HEK293 (cell line): ENCODE measurements at regions not wholly inside any gene's neighbourhood (a gene's known extent, or its start where the extent isn't known, plus 50 kb on each side); places are given as distances from the start of the nearest gene placed in this dataset.
A peak's percentile ranks its signal among the peaks of the same experiment; 100 is the strongest.

ENCODE experiments used
- CTCF ChIA-PET: fragments of 350-600 bp; formaldehyde crosslinking; extraction: SDS; loops from one replicate; lab custom pipeline; 2021; ENCODE audit warnings: antibody characterized with exemption; lab: Yijun Ruan, JAX
- POLR2A ChIA-PET: fragments of 300-600 bp; formaldehyde crosslinking; extraction: SDS; loops from one replicate; lab custom pipeline; 2020; ENCODE audit warnings: antibody characterized with exemption, inconsistent platforms; lab: Yijun Ruan, JAX
- H3K27ac ChIP-seq: fragments of 200-500 bp; sonication (Bioruptor generic); 2 replicates; pipeline ENCODE4 v1.5.1; 2014; ENCODE audit warnings: low read depth, low read length, control low read depth, inconsistent platforms; ENCODE audit errors: extremely low read depth
- H3K36me3 ChIP-seq, 2 experiments: fragments of 200-500 bp in 1 of 2; sonication (Bioruptor generic) in 1 of 2; 1 replicate in 1 of 2; 2 replicates in 1 of 2; pipeline ENCODE4 v1.5.1; 2014 to 2017; ENCODE audit warnings: inconsistent platforms in 2 of 2, low read length in 2 of 2; ENCODE audit not compliant: control insufficient read depth in 2 of 2, insufficient read depth in 1 of 2
- H3K4me1 ChIP-seq: fragments of 200-500 bp; sonication (Bioruptor generic); 2 replicates; pipeline ENCODE4 v1.5.1; 2014; ENCODE audit warnings: mild to moderate bottlenecking, low read length, inconsistent platforms; ENCODE audit not compliant: control insufficient read depth, insufficient read depth
- H3K4me3 ChIP-seq: 2 replicates; pipeline ENCODE4 v1.5.1; 2011; ENCODE audit warnings: low read depth, mild to moderate bottlenecking, control low read depth, low read length, moderate library complexity
- H3K9me3 ChIP-seq: fragments of 200-500 bp; sonication (Bioruptor generic); 2 replicates; pipeline ENCODE4 v1.5.1; 2014; ENCODE audit warnings: low read depth, low read length, inconsistent platforms; ENCODE audit not compliant: control insufficient read depth, insufficient read depth
- BCL11B ChIP-seq: fragments of 450-650 bp; formaldehyde crosslinking; IDR thresholded peaks from 2 replicates; pipeline ENCODE4 v1.5.1; 2016; ENCODE audit warnings: low read depth, missing biosample characterization, missing genetic modification characterization
- KLF1 ChIP-seq: fragments of 450-650 bp; formaldehyde crosslinking; IDR thresholded peaks from 2 replicates; pipeline ENCODE4 v1.5.1; 2016; ENCODE audit warnings: missing biosample characterization, missing genetic modification characterization
- KLF8 ChIP-seq: fragments of 450-650 bp; formaldehyde crosslinking; IDR thresholded peaks from 2 replicates; pipeline ENCODE4 v1.5.1; 2016; ENCODE audit warnings: missing biosample characterization, missing genetic modification characterization
- TCF7L2 ChIP-seq: IDR thresholded peaks from 2 replicates; pipeline ENCODE4 v1.6.1; 2011; ENCODE audit warnings: low read depth, mild to moderate bottlenecking, inconsistent platforms, low read length, moderate library complexity, borderline replicate concordance
- ZEB2 ChIP-seq: fragments of 450-650 bp; formaldehyde crosslinking; IDR thresholded peaks from 2 replicates; pipeline ENCODE4 v1.5.1; 2016; ENCODE audit warnings: missing biosample characterization, missing genetic modification characterization
- ZFP69B ChIP-seq: fragments of 450-650 bp; formaldehyde crosslinking; IDR thresholded peaks from 2 replicates; pipeline ENCODE4 v1.5.1; 2016; ENCODE audit warnings: missing biosample characterization, missing genetic modification characterization
- ZNF433 ChIP-seq: fragments of 450-650 bp; formaldehyde crosslinking; IDR thresholded peaks from 2 replicates; pipeline ENCODE4 v1.5.1; 2016; ENCODE audit warnings: missing biosample characterization, missing genetic modification characterization, low read depth
- ZNF510 ChIP-seq: fragments of 450-650 bp; formaldehyde crosslinking; IDR thresholded peaks from 2 replicates; pipeline ENCODE4 v1.5.1; 2018; ENCODE audit warnings: mild to moderate bottlenecking, missing genetic modification characterization, missing biosample characterization; ENCODE audit not compliant: insufficient replicate concordance
- ZNF549 ChIP-seq: fragments of 450-650 bp; IDR thresholded peaks from 2 replicates; pipeline ENCODE4 v1.5.1; 2018; ENCODE audit warnings: missing biosample characterization, missing genetic modification characterization, mild to moderate bottlenecking, inconsistent platforms, moderate library complexity
- ZNF776 ChIP-seq: fragments of 450-650 bp; formaldehyde crosslinking; IDR thresholded peaks from 2 replicates; pipeline ENCODE4 v1.5.0; 2017; ENCODE audit warnings: missing biosample characterization, missing genetic modification characterization, borderline replicate concordance
- TF ChIP-seq, protein P1 (sequence below): fragments of 450-650 bp; formaldehyde crosslinking; IDR thresholded peaks from 2 replicates; pipeline ENCODE4 v1.5.1; 2016; ENCODE audit warnings: missing biosample characterization, missing genetic modification characterization, borderline replicate concordance
- TF ChIP-seq, protein P2 (sequence below): fragments of 450-650 bp; formaldehyde crosslinking; optimal IDR thresholded peaks from 2 replicates; pipeline ENCODE3; 2016; ENCODE audit warnings: missing biosample characterization, mild to moderate bottlenecking, missing genetic modification characterization
- TF ChIP-seq, protein P3 (sequence below): fragments of 450-650 bp; formaldehyde crosslinking; IDR thresholded peaks from 2 replicates; pipeline ENCODE4 v1.5.1; 2016; ENCODE audit warnings: missing biosample characterization, missing genetic modification characterization

DNA sequence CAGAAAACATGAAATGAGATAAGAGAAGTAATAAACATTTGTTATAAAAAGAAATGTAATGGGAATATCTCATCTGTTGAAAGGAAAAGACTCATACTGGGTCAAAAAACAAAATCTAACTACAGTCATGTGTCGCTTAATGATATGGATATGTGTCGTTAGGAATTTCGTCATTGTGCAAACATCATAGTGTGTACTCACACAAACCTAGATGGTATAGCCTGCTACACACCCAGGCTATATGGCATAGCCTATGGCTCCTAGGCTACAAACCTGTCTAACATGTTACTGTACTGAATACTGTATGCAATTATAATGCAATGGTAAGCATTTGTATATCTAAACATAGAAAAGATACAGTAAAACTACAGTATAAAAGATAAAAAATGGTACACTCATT lies 89.8 kb upstream of the ZC3H12C start:
- Histone ChIP-seq H3K9me3 (no peaks in the 10 kb centered on the region), H3K27ac (no peak overlapping the region), H3K4me3 (no peak overlapping the region), H3K36me3 (no peaks in the 10 kb centered on the region), H3K4me1 (no peaks in the 10 kb centered on the region)
- TF ChIP-seq BCL11B (tag by site-specific recombination) (no peak), ZNF549 (tag by site-specific recombination) (no peak)
- TF ChIP-seq, protein P1, sequence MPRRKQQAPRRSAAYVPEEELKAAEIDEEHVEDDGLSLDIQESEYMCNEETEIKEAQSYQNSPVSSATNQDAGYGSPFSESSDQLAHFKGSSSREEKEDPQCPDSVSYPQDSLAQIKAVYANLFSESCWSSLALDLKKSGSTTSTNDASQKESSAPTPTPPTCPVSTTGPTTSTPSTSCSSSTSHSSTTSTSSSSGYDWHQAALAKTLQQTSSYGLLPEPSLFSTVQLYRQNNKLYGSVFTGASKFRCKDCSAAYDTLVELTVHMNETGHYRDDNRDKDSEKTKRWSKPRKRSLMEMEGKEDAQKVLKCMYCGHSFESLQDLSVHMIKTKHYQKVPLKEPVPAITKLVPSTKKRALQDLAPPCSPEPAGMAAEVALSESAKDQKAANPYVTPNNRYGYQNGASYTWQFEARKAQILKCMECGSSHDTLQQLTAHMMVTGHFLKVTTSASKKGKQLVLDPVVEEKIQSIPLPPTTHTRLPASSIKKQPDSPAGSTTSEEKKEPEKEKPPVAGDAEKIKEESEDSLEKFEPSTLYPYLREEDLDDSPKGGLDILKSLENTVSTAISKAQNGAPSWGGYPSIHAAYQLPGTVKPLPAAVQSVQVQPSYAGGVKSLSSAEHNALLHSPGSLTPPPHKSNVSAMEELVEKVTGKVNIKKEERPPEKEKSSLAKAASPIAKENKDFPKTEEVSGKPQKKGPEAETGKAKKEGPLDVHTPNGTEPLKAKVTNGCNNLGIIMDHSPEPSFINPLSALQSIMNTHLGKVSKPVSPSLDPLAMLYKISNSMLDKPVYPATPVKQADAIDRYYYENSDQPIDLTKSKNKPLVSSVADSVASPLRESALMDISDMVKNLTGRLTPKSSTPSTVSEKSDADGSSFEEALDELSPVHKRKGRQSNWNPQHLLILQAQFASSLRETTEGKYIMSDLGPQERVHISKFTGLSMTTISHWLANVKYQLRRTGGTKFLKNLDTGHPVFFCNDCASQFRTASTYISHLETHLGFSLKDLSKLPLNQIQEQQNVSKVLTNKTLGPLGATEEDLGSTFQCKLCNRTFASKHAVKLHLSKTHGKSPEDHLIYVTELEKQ (tag by site-specific recombination) = no peak
- ChIA-PET CTCF (interaction anchor here (0.6 to 0.8 kb wide), 2 partner anchors 61 to 64 kb away, joined by 3 read pairs; no protein-coding TSS in a partner anchor), POLR2A (no interaction called here)

DNA sequence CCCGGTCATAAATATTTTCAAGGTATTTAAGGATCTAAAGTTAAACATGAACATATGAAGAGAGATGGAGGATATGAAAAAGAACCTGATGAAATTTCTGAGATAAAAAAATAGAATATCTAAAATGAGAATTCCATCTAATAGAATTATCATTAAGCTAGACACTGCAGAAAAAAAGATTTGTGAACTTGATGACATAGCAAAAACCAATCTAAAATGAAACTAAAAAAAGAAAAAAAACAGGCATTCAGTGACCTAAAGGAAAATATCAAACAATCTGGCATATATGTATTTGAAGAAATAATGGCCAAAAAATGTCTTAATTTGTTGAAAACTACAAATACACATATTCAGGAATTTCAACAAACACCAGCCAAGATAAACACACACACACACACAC lies 81.6 kb upstream of the ZC3H12C start:
- no peak overlapping the region for H3K27ac ChIP-seq
- CTCF ChIA-PET = no interaction called here
- no peaks in the 10 kb centered on the region for H3K9me3 ChIP-seq
- POLR2A ChIA-PET = no interaction called here
- H3K36me3 ChIP-seq = no peaks in the 10 kb centered on the region
- no peaks in the 10 kb centered on the region for H3K4me1 ChIP-seq
- TF ChIP-seq ZEB2 (tag by site-specific recombination) (no peak), ZNF433 (tag by site-specific recombination) (no peak), ZFP69B (tag by site-specific recombination) (no peak), KLF1 (tag by site-specific recombination) (no peak), KLF8 (tag by site-specific recombination) (no peak), ZNF510 (tag by site-specific recombination) (no peak), ZNF776 (tag by site-specific recombination) (no peak)
- TF ChIP-seq, protein P2, sequence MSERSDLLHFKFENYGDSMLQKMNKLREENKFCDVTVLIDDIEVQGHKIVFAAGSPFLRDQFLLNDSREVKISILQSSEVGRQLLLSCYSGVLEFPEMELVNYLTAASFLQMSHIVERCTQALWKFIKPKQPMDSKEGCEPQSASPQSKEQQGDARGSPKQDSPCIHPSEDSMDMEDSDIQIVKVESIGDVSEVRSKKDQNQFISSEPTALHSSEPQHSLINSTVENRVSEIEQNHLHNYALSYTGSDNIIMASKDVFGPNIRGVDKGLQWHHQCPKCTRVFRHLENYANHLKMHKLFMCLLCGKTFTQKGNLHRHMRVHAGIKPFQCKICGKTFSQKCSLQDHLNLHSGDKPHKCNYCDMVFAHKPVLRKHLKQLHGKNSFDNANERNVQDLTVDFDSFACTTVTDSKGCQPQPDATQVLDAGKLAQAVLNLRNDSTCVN (tag by site-specific recombination) = no peak
- H3K4me3 ChIP-seq = no peak overlapping the region

DNA sequence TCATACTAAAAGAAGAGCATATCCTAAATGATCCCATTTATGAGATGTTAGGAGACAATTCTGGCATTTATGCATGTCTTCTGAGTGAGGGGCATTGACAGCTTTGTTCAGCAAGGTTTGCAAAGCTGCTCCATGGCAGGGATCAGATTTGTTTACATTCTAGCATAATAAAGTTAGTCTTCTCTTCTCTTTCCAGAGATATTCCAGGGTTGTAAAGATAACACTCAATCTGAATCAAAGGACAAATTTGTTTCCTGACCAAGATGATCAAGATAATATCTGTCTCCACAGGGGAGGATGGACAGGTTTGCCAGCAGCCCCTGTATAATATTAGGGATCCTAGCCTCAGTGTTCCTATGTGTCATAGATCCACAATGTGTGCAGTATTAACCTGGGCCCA lies 77.5 kb upstream of the ZC3H12C start:
- Histone ChIP-seq H3K9me3 (no peaks in the 10 kb centered on the region), H3K4me1 (no peaks in the 10 kb centered on the region), H3K4me3 (no peak overlapping the region), H3K27ac (no peak overlapping the region), H3K36me3 (no peaks in the 10 kb centered on the region)
- CTCF ChIA-PET = no interaction called here
- POLR2A ChIA-PET = no interaction called here
- TF ChIP-seq TCF7L2 = peak; percentile 60; the same call in 1 of the 2 replicates
- TF ChIP-seq, protein P3, sequence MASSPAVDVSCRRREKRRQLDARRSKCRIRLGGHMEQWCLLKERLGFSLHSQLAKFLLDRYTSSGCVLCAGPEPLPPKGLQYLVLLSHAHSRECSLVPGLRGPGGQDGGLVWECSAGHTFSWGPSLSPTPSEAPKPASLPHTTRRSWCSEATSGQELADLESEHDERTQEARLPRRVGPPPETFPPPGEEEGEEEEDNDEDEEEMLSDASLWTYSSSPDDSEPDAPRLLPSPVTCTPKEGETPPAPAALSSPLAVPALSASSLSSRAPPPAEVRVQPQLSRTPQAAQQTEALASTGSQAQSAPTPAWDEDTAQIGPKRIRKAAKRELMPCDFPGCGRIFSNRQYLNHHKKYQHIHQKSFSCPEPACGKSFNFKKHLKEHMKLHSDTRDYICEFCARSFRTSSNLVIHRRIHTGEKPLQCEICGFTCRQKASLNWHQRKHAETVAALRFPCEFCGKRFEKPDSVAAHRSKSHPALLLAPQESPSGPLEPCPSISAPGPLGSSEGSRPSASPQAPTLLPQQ (tag by site-specific recombination) = no peak
